ENCODE measurements at regions not wholly inside any gene's neighbourhood (a gene's known extent, or its start where the extent isn't known, plus 50 kb on each side); places are given as distances from the start of the nearest gene placed in this dataset.

DNA sequence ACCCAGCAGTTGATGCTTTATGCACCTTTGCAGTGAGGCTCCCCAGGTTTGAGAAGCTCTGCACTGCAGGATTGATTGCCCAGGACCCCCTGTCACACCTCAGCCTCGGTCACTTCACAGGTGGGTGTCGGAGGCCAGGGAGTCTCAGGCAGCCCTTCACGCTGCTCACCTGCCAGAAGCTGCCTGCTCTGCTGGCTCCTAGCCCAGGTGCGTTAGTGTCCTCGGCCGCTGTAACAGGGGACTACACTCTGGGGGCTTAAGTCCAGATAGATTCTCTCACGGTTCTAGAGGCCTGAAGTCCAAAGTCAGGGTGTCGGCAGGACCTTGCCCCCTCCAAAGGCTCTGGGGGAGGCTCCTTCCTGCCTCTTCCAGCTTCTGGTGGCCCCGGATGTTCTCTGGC, 79.9 kb downstream of the CPZ start:
- DNase-seq: no peak

DNA sequence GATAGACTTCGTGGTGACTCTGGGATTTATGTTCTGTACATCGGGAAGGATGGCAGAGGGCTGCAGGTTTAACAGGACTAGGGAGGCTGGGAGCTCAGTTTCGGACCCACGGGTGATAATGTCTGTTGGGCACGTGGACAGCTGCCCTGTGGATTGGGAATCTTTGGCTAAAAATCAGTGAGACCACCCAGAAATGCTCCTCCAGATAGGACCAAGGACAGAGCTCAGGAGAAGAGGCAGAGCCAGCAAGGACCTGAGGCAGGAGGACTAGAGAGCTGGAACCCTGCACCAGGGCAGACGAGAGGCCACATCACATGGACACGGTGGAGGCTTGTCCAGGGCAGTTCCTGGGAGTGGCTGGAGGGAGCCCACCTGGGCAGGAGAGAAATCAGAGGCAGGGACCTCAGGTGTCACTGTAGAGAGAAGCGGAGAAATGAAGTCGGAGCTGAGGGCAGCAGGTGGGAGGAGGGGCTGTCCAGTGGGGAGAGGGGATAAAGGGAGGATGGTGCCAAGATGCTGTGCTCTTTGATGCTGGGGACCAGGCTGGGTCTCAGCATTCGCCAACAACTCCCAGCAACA, 79.2 kb downstream of the CPZ start:
- DNase-seq: no peak

Data from SHP77 (cell line).